ENCODE measurements at regions not wholly inside any gene's neighbourhood (a gene's known extent, or its start where the extent isn't known, plus 50 kb on each side); places are given as distances from the start of the nearest gene placed in this dataset.
"Not testable (repeated sequence)": the region's sequence is repeated elsewhere in the genome, so short reads cannot be mapped to it uniquely, and the experiment has no call there.

GRCh38 chr2:231644426-231644825, 51.8 kb downstream of the TEX44 start:
- Histone ChIP-seq H3K4me1 (ENCODE audit: control insufficient read depth, insufficient read depth, low read length) (peaks cover 19% of the 10 kb centered on the region), H3K9me3 (ENCODE audit: control insufficient read depth, low read length) (no peaks in the 10 kb centered on the region), H3K4me3 (ENCODE audit: low read length) (no peak overlapping the region), H3K27ac (ENCODE audit: low read length) (peak overlapping the region; percentile 100), H3K27me3 (ENCODE audit: control insufficient read depth, insufficient read depth) (no peaks in the 10 kb centered on the region)
- intact Hi-C loops (cut with DNase I) = no loop called here
- ATAC-seq (no peak), DNase-seq (no peak)
- WGBS = 60% methylated on average over 6 of the region's 6 CpGs

- Histone ChIP-seq H3K27me3 (ENCODE audit: control insufficient read depth, insufficient read depth) (no peaks in the 10 kb centered on the region), H3K27ac (ENCODE audit: low read length) (peak overlapping the region; percentile 89), H3K4me1 (ENCODE audit: control insufficient read depth, insufficient read depth, low read length) (peaks cover 11% of the 10 kb centered on the region), H3K9me3 (ENCODE audit: control insufficient read depth, low read length) (no peaks in the 10 kb centered on the region), H3K4me3 (ENCODE audit: low read length) (no peak overlapping the region)
- no peak for DNase-seq
- intact Hi-C loops (cut with DNase I) = loop anchor here in 1 of 4 donors (5.0 kb wide), 1 partner anchor 34 kb away; no protein-coding TSS in a partner anchor
- no peak for ATAC-seq
- 69% methylated on average over 6 of the region's 6 CpGs for WGBS
Measured at GRCh38 chr2:231646476-231646875, 53.8 kb downstream of the TEX44 start.

- peak; percentile 61 to 83 (median 83) for DNase-seq
- Histone ChIP-seq H3K9me3 (ENCODE audit: control insufficient read depth, low read length) (no peaks in the 10 kb centered on the region), H3K4me1 (ENCODE audit: control insufficient read depth, insufficient read depth, low read length) (peaks cover 5% of the 10 kb centered on the region), H3K27me3 (ENCODE audit: control insufficient read depth, insufficient read depth) (no peaks in the 10 kb centered on the region), H3K27ac (ENCODE audit: low read length) (no peak overlapping the region), H3K4me3 (ENCODE audit: low read length) (no peak overlapping the region)
- intact Hi-C loops (cut with DNase I) = loop anchor here in 1 of 4 donors (5.0 kb wide), 1 partner anchor 36 kb away; no protein-coding TSS in a partner anchor
- peak; percentile 75 to 79 for ATAC-seq
- WGBS = 61% methylated on average over 9 of the region's 9 CpGs
Measured at GRCh38 chr2:231648579-231649174, 56.0 kb downstream of the TEX44 start.

GRCh38 chr2:231651561-231651960, 56.8 kb upstream of the PTMA start:
- H3K27ac ChIP-seq (ENCODE audit: low read length); ATAC-seq; intact Hi-C loops (cut with DNase I); H3K27me3 ChIP-seq (ENCODE audit: control insufficient read depth, insufficient read depth); H3K4me1 ChIP-seq (ENCODE audit: control insufficient read depth, insufficient read depth, low read length); H3K4me3 ChIP-seq (ENCODE audit: low read length); H3K9me3 ChIP-seq (ENCODE audit: control insufficient read depth, low read length): not testable (repeated sequence)
- 90% methylated on average over 8 of the region's 8 CpGs for WGBS
- DNase-seq = peak in 1 of 3 donors; percentile 26

- Histone ChIP-seq H3K4me3 (ENCODE audit: low read length) (no peak overlapping the region), H3K27ac (ENCODE audit: low read length) (no peak overlapping the region), H3K27me3 (ENCODE audit: control insufficient read depth, insufficient read depth) (no peaks in the 10 kb centered on the region), H3K9me3 (ENCODE audit: control insufficient read depth, low read length) (no peaks in the 10 kb centered on the region), H3K4me1 (ENCODE audit: control insufficient read depth, insufficient read depth, low read length) (no peaks in the 10 kb centered on the region)
- WGBS = 56% methylated on average over 8 of the region's 8 CpGs
- intact Hi-C loops (cut with DNase I) = no loop called here
- ATAC-seq = peak; percentile 46 to 51
- no peak for DNase-seq
Measured at GRCh38 chr2:231655488-231655887, 52.8 kb upstream of the PTMA start.

GRCh38 chr2:231655894-231656293, 52.4 kb upstream of the PTMA start:
- no peaks in the 10 kb centered on the region for H3K27me3 ChIP-seq (ENCODE audit: control insufficient read depth, insufficient read depth)
- H3K27ac ChIP-seq (ENCODE audit: low read length) = no peak overlapping the region
- intact Hi-C loops (cut with DNase I) = no loop called here
- H3K4me1 ChIP-seq (ENCODE audit: control insufficient read depth, insufficient read depth, low read length) = no peaks in the 10 kb centered on the region
- H3K4me3 ChIP-seq (ENCODE audit: low read length) = no peak overlapping the region
- H3K9me3 ChIP-seq (ENCODE audit: control insufficient read depth, low read length) = no peaks in the 10 kb centered on the region
- ATAC-seq (no peak), DNase-seq (no peak)
- 57% methylated on average over 6 of the region's 6 CpGs for WGBS

All from right cardiac atrium (tissue), 5 donors.